NCI-H187 treated with DMSO at 0.1 percent for 48 hours (cell line): ENCODE measurements at regions not wholly inside any gene's neighbourhood (a gene's known extent, or its start where the extent isn't known, plus 50 kb on each side); places are given as distances from the start of the nearest gene placed in this dataset.

Experiments
- DNase-seq: peaks from one replicate; lab custom pipeline; 2025; lab: John Stamatoyannopoulos, UW

DNA sequence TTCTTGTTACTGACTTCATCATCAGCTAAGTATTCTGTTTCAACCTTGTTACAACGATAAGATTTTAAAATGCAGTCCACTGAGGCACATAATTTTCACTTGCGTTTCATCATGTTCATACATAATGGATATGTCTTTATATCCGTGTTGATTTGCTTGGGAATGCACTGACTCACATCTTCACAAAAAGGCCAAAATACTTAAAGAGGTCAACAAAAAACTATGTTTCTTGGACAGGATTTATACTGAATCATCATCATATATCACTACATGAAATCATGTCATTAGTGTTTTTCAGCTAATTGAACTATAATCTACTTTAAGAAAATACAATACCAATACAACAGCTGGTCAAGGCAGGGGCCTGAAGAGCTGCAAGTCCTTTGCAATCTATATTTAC, 324.5 kb upstream of the KLF6 start:
- DNase-seq, result no peak

DNA sequence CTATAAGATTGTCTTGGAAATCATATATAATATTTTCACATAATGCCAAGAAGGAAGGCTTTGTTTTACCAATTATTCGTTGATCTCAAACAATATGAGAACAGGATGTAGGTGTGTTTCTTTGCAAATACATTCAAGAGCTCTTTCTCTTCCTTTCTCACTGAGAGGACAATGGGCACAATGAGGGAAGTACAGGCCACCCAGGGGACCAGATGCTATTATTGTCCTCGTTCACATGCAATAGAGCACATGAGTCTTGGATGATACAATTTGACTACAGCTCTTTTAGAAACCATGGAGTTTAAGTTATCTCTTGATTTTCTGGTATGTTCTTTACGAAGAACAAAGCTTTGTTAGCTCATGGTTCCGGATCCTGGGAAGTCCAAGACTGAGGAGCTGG, 323.7 kb upstream of the KLF6 start:
- DNase-seq, result no peak

GRCh38 chr10:4107285-4107851, 322.4 kb upstream of the KLF6 start:
- no peak for DNase-seq

GRCh38 chr10:4103603-4104002, 318.6 kb upstream of the KLF6 start:
- no peak for DNase-seq

- no peak for DNase-seq
These were observed 317.9 kb upstream of the KLF6 start for GRCh38 chr10:4102802-4103344.

GRCh38 chr10:4101918-4102654, 317.1 kb upstream of the KLF6 start:
- DNase-seq, result no peak

DNA sequence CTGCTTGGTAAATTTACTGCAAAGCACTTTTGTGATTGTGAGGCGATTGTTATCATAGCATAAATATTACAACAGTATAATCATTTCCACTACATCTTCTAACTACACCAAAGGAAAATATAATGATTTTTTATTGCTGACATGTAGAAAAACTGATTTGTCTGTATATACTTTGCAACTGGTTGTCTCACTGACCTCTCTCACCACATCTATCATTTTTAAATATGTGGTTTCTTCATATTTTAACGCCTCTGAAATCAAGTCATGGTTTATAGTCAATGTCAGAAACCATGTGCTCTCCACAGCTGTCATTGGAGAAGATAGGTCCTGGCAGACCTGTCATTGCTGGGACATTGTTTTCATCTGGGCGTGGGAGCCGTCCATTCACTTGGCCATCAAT, 315.4 kb upstream of the KLF6 start:
- DNase-seq, result no peak

GRCh38 chr10:4099202-4099601, 314.2 kb upstream of the KLF6 start:
- no peak for DNase-seq

GRCh38 chr10:4095166-4095917, 310.3 kb upstream of the KLF6 start:
- DNase-seq, result no peak

DNA sequence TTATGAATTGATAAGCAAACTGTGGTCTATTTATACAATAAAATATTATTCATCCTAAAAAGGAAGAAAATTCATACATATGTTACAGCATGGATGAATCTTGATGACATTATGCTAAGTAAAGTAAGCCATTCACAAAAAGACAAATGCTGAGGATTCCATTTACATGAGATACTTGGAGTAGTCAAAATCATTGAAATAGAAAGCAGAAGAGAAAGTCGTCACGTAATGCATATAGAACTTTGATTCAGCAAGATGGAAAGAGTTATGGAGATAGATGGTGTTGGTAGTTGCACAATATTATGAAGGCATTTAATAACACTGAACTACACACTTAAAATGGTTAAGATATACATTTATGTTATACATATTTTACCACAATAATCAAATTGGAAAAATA, 309.7 kb upstream of the KLF6 start:
- no peak for DNase-seq

GRCh38 chr10:4093438-4093837, 308.4 kb upstream of the KLF6 start:
- DNase-seq, result no peak

- no peak for DNase-seq
These were observed 303.5 kb upstream of the KLF6 start for GRCh38 chr10:4088354-4089066.

DNA sequence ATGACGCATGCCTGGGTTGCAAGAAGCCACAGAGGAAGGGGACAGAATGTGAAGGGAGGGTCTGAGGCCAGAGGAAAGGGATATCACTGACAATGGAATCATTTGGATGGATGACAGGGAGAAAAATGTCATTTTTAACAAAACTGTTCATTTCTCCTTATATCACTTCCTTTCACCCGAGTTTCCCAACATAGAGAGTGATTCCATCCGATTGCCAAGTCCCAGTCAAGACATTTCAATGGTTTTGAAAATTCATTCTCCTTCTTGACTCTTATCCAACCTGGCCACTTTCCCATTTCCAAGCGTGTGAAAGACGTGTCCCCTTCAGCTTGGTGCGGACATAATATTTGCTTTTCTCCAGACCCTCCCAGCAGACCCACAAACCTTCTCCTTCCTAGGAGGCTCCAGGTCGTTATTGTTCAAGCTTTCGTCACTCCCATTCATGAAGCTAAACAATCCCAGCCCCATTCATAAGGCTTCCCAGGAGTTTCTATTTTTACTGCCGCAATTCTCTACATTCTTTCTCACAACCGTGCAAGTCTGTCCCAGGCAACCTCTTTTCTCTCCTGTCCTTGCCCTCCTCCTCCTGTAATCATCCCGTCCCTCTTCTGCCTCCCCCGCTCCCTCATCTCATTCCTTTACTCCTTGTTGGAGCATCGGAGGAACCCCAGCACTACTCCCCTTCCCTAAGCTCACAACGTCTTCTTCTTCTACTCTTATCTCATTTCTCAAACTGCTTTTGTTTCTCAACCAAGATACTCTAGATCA, 301.3 kb upstream of the KLF6 start:
- DNase-seq, result no peak

- DNase-seq, result no peak
These were observed 298.5 kb upstream of the KLF6 start for GRCh38 chr10:4083509-4084003.

- DNase-seq, result no peak
These were observed 297.9 kb upstream of the KLF6 start for GRCh38 chr10:4082861-4083260.

DNA sequence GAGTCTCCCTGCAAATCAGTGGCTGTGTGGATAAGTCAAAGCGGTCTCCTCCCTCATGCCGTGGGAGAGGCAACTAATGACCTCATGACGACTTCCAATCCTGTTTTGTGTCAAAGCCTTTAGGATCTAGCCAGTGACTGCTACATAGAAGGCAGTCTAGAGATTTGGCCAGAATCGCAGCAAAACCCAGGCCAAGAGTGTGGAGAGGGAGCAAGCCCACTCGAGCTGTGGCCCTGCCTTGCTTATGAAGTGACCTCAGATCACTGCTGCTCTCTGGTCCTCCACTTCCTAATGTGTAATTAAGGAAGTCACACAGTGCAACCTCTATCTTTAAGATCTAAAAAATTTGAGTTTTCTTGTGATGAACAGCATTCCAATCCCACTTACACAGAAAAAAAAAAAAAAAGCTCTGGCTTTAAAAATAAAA, 296.7 kb upstream of the KLF6 start:
- DNase-seq, result no peak

GRCh38 chr10:4080225-4080805, 295.3 kb upstream of the KLF6 start:
- no peak for DNase-seq

DNA sequence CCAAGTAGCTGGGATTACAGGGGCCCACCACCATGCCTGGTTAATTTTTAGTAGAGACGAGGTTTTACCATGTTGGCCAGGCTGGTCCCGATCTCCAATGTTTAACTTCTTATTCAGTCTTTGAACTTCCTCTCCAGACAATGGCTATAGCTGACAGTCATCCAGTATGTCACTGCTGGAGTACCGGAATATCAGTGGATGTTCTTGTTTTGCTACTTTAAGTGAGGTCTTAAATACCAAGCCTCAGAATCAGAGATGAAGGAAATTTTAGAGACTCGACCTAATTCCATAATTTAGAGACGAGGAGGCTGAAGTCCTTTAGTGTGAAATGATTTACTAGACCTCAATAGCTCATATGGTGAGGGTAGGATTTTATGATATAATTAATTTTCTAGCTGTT, 294.8 kb upstream of the KLF6 start:
- DNase-seq, result no peak

DNA sequence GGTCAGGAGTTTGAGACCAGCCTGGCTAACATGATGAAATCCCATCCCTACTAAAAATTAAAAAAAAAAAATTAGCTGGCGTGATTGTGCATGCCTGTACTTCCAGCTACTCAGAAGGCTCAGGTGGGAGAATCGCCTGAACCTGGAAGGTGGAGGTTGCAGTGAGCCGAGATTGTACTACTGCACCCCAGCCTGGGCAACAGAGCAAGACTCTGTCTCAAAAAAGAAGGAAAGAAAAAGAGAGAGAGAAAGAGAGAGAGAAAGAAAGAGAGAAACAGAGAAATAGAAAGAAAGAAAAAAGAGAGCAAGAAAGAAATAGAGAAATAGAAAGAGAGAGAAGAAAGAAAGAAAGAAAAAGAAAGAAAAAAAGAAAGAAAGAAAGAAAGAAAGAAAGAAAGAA, 292.8 kb upstream of the KLF6 start:
- no peak for DNase-seq

- DNase-seq, result no peak
These were observed 292.0 kb upstream of the KLF6 start for GRCh38 chr10:4076983-4077382.

- DNase-seq, result no peak
These were observed 290.4 kb upstream of the KLF6 start for GRCh38 chr10:4075443-4075842.
